ENCODE measurements at regions not wholly inside any gene's neighbourhood (a gene's known extent, or its start where the extent isn't known, plus 50 kb on each side); places are given as distances from the start of the nearest gene placed in this dataset.

- no peak overlapping the region for H3K9ac ChIP-seq (ENCODE audit: insufficient read depth in 1 of 2, low read length in 2 of 2)
- DNase-seq (no peak), ATAC-seq (ENCODE audit: insufficient read depth, low FRiP score) (no peak)
- H3K4me1 ChIP-seq (ENCODE audit: control insufficient read depth in 5 of 5, insufficient read depth in 5 of 5, low read length in 5 of 5): no peaks in the 10 kb centered on the region
- H3K27ac ChIP-seq (ENCODE audit: low read depth in 1 of 2, low read length in 1 of 2): no peak overlapping the region
- no peaks in the 10 kb centered on the region for H3K9me3 ChIP-seq (ENCODE audit: control insufficient read depth in 4 of 4, insufficient read depth in 3 of 4, low read length in 3 of 4)
- no peak overlapping the region for H3K4me3 ChIP-seq
- no peak for TF ChIP-seq CTCF (IDR thresholded peaks at IDR 0.05; ENCODE audit: control extremely low read depth, extremely low read depth)
- no peaks in the 10 kb centered on the region for H3K36me3 ChIP-seq (ENCODE audit: control insufficient read depth in 4 of 4, insufficient read depth in 4 of 4, low read length in 4 of 4)
- H3K27me3 ChIP-seq (ENCODE audit: control insufficient read depth in 3 of 3, insufficient read depth in 3 of 3, low read length in 2 of 3): no peaks in the 10 kb centered on the region
- 92 to 94% methylated on average over 4 of the region's 4 CpGs for WGBS, 2 donors
Observed at GRCh38 chr6:126204126-126204525, 135.8 kb upstream of the CENPW start.

- no peak overlapping the region for H3K9ac ChIP-seq (ENCODE audit: insufficient read depth in 1 of 2, low read length in 2 of 2)
- H3K27me3 ChIP-seq (ENCODE audit: control insufficient read depth in 3 of 3, insufficient read depth in 3 of 3, low read length in 2 of 3): no peaks in the 10 kb centered on the region
- H3K36me3 ChIP-seq (ENCODE audit: control insufficient read depth in 4 of 4, insufficient read depth in 4 of 4, low read length in 4 of 4): no peaks in the 10 kb centered on the region
- DNase-seq: no peak
- TF ChIP-seq CTCF (IDR thresholded peaks at IDR 0.05; ENCODE audit: control extremely low read depth, extremely low read depth): no peak
- H3K4me1 ChIP-seq (ENCODE audit: control insufficient read depth in 5 of 5, insufficient read depth in 5 of 5, low read length in 5 of 5): no peaks in the 10 kb centered on the region
- no peak overlapping the region for H3K4me3 ChIP-seq
- H3K9me3 ChIP-seq (ENCODE audit: control insufficient read depth in 4 of 4, insufficient read depth in 3 of 4, low read length in 3 of 4): no peaks in the 10 kb centered on the region
- ATAC-seq (ENCODE audit: insufficient read depth, low FRiP score): no peak
- no peak overlapping the region for H3K27ac ChIP-seq (ENCODE audit: low read depth in 1 of 2, low read length in 1 of 2)
Observed at GRCh38 chr6:126204598-126204997, 135.3 kb upstream of the CENPW start.

- no peak for DNase-seq
- Histone ChIP-seq H3K9ac (ENCODE audit: insufficient read depth in 1 of 2, low read length in 2 of 2) (no peak overlapping the region), H3K27me3 (ENCODE audit: control insufficient read depth in 3 of 3, insufficient read depth in 3 of 3, low read length in 2 of 3) (no peaks in the 10 kb centered on the region), H3K9me3 (ENCODE audit: control insufficient read depth in 4 of 4, insufficient read depth in 3 of 4, low read length in 3 of 4) (no peaks in the 10 kb centered on the region), H3K36me3 (ENCODE audit: control insufficient read depth in 4 of 4, insufficient read depth in 4 of 4, low read length in 4 of 4) (no peaks in the 10 kb centered on the region), H3K27ac (ENCODE audit: low read depth in 1 of 2, low read length in 1 of 2) (no peak overlapping the region), H3K4me1 (ENCODE audit: control insufficient read depth in 5 of 5, insufficient read depth in 5 of 5, low read length in 5 of 5) (no peaks in the 10 kb centered on the region), H3K4me3 (no peak overlapping the region)
- ATAC-seq (ENCODE audit: insufficient read depth, low FRiP score): no peak
- WGBS, 2 donors: 51 to 67% methylated on average over 1 of the region's 1 CpG
- TF ChIP-seq CTCF (IDR thresholded peaks at IDR 0.05; ENCODE audit: control extremely low read depth, extremely low read depth): no peak
Observed at GRCh38 chr6:126206504-126207246, 133.2 kb upstream of the CENPW start.
